ENCODE measurements at regions not wholly inside any gene's neighbourhood (a gene's known extent, or its start where the extent isn't known, plus 50 kb on each side); places are given as distances from the start of the nearest gene placed in this dataset.

DNA sequence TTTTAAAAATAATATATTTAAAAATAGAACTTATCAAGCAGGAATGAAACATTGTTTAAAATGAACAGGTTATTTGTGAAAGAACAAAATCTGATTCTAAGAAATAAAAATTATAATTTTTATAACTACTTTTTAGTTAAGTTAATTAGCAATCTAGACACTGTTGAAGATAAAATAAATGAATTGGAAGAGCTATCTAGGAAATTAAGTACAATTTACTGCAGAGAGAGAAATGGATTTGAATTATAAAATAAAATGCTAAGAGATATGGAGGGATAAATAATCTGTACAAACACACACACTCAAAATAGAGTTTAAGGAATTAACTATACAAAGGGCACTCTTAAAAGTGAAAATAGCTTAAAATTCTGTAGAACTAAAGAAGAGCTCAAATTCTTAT lies 1123.1 kb downstream of the PLA2G4A start:
- no peak for TF ChIP-seq ZFX (IDR thresholded peaks at IDR 0.05; ENCODE audit: borderline replicate concordance)
- TF ChIP-seq, protein P1, sequence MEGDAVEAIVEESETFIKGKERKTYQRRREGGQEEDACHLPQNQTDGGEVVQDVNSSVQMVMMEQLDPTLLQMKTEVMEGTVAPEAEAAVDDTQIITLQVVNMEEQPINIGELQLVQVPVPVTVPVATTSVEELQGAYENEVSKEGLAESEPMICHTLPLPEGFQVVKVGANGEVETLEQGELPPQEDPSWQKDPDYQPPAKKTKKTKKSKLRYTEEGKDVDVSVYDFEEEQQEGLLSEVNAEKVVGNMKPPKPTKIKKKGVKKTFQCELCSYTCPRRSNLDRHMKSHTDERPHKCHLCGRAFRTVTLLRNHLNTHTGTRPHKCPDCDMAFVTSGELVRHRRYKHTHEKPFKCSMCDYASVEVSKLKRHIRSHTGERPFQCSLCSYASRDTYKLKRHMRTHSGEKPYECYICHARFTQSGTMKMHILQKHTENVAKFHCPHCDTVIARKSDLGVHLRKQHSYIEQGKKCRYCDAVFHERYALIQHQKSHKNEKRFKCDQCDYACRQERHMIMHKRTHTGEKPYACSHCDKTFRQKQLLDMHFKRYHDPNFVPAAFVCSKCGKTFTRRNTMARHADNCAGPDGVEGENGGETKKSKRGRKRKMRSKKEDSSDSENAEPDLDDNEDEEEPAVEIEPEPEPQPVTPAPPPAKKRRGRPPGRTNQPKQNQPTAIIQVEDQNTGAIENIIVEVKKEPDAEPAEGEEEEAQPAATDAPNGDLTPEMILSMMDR (IDR thresholded peaks at IDR 0.05) = no peak

GRCh38 chr1:187952446-187952845 lies 1123.7 kb downstream of the PLA2G4A start:
- no peak for TF ChIP-seq ZFX (IDR thresholded peaks at IDR 0.05; ENCODE audit: borderline replicate concordance)
- TF ChIP-seq, protein P1 (IDR thresholded peaks at IDR 0.05) = no peak
- no peak overlapping the region for H3K27ac ChIP-seq

More for the DNA sequence above, 1123.1 kb downstream of the PLA2G4A start:
- H3K27ac ChIP-seq = no peak overlapping the region

DNA sequence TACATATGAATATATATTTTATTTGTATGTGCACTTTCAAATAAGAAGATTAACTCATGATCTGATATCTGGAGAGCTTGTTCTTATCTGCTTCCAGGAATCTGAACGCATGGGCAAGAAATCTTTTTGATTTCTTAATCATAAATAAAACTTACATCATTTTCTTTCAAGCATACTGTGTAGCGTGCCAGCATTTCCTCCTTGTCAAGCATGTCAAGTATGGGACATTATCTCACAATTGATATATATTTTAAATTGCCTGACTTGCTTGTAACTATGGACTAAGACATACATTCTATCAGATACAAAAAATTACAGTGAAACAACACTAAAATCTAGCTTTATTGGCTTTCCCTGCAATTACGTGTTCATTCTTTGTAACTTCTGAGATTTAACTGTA lies 1128.2 kb downstream of the PLA2G4A start:
- no peak overlapping the region for H3K27ac ChIP-seq
- no peak for TF ChIP-seq ZFX (IDR thresholded peaks at IDR 0.05; ENCODE audit: borderline replicate concordance)
- TF ChIP-seq, protein P1 (IDR thresholded peaks at IDR 0.05) = no peak

DNA sequence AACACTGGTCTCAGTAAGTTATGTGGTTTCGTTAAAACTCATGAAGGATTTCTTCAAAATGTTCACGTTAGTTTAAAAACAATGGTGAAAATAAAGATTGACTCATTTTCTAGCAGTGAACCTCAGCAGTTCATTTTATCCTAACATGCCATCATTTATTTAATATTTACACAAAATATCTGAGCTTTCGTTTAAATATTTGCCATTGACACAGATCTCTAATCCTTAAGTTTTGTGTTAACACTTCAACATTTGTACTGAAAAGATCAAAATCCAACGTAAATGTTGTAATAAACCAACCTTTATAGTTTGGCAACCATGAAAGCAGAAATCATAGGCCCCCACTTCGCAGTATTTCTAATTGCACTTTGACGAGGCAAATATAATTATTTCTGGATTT lies 1129.5 kb downstream of the PLA2G4A start:
- H3K27ac ChIP-seq = no peak overlapping the region
- TF ChIP-seq, protein P1 (IDR thresholded peaks at IDR 0.05) = no peak
- TF ChIP-seq ZFX (IDR thresholded peaks at IDR 0.05; ENCODE audit: borderline replicate concordance) = no peak

DNA sequence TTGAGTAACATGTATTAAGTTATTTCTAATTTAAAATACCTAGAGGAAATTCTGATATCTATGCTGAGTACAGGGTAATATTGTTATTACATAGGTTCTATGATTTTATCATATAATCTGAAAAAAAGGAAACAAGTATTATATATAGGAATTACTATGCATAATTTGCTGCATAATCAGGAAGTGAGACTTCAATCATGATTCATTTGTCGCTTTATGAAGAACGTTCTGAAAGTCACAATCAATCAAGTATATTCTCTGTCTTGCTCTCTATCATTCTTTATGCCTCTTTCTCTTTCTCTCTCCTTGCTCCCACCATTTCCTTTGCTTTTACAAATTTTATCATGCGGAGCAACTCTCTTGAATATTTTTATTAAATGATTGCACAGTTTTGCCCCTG lies 1130.3 kb downstream of the PLA2G4A start:
- TF ChIP-seq ZFX (IDR thresholded peaks at IDR 0.05; ENCODE audit: borderline replicate concordance) = no peak
- TF ChIP-seq, protein P1 (IDR thresholded peaks at IDR 0.05) = no peak
- H3K27ac ChIP-seq = no peak overlapping the region

- no peak overlapping the region for H3K27ac ChIP-seq
- TF ChIP-seq, protein P1 (IDR thresholded peaks at IDR 0.05) = no peak
- no peak for TF ChIP-seq ZFX (IDR thresholded peaks at IDR 0.05; ENCODE audit: borderline replicate concordance)
Observed at GRCh38 chr1:187960125-187960638, 1131.4 kb downstream of the PLA2G4A start.

DNA sequence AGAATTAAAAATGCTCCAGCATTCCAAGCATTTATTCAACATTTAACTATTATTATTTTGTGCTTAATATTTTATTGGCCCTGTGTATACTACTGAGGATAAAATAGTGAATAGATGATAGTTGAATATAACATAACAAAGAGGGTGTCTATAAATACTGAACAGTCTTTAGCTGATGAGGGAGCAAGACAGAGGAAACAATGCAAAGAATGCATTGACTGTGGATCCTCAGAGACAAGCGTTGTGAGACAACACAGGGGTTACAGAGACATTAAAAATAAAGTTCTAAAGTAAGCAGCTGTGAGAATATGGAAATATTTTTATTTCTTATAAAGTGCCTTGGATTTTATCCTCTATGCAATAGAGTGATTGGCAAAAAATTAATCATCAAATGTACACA lies 1133.1 kb downstream of the PLA2G4A start:
- TF ChIP-seq ZFX (IDR thresholded peaks at IDR 0.05; ENCODE audit: borderline replicate concordance) = no peak
- TF ChIP-seq, protein P1 (IDR thresholded peaks at IDR 0.05) = no peak
- H3K27ac ChIP-seq = no peak overlapping the region

All from 22Rv1 (cell line).